Smooth muscle cell (in vitro differentiated cells): ENCODE measurements at regions not wholly inside any gene's neighbourhood (a gene's known extent, or its start where the extent isn't known, plus 50 kb on each side); places are given as distances from the start of the nearest gene placed in this dataset.
A peak's percentile ranks its signal among the peaks of the same experiment; 100 is the strongest.

Experiments used
- DNase-seq: peaks from one replicate; lab custom pipeline; 2025; ENCODE audit not compliant: unreplicated experiment; lab: John Stamatoyannopoulos, UW
- H2AFZ ChIP-seq: fragments of 200-600 bp; sonication (generic); 2 replicates; pipeline ENCODE4 v1.6.0; 2016; ENCODE audit warnings: antibody characterized with exemption, low read depth, mild to moderate bottlenecking
- H3F3A ChIP-seq: fragments of 200-600 bp; sonication (generic); 2 replicates; pipeline ENCODE4 v1.6.0; 2017; ENCODE audit warnings: antibody characterized with exemption, low read depth
- H3K27ac ChIP-seq: fragments of 200-600 bp; sonication (generic); 2 replicates; pipeline ENCODE4 v1.5.1; 2016; ENCODE audit warnings: low read depth, mild to moderate bottlenecking
- H3K27me3 ChIP-seq: fragments of 200-600 bp; sonication (generic); 2 replicates; pipeline ENCODE4 v1.6.1; 2016; ENCODE audit warnings: low read depth, mild to moderate bottlenecking
- H3K36me3 ChIP-seq: fragments of 200-600 bp; sonication (generic); 2 replicates; pipeline ENCODE4 v1.5.1; 2016; ENCODE audit warnings: low read depth
- H3K4me1 ChIP-seq: fragments of 200-600 bp; sonication (generic); 2 replicates; pipeline ENCODE4 v1.5.1; 2016; ENCODE audit warnings: low read depth
- H3K4me2 ChIP-seq: fragments of 200-600 bp; sonication (generic); 2 replicates; pipeline ENCODE4 v1.6.0; 2016; ENCODE audit warnings: mild to moderate bottlenecking
- H3K4me3 ChIP-seq: fragments of 200-600 bp; sonication (generic); 2 replicates; pipeline ENCODE4 v1.5.1; 2016; ENCODE audit warnings: mild to moderate bottlenecking
- H3K79me2 ChIP-seq: fragments of 200-600 bp; sonication (generic); 2 replicates; pipeline ENCODE4 v1.6.0; 2016; ENCODE audit warnings: low read depth, mild to moderate bottlenecking
- H3K9ac ChIP-seq: fragments of 200-600 bp; sonication (generic); 2 replicates; pipeline ENCODE4 v1.6.0; 2016; ENCODE audit warnings: low read depth
- H3K9me3 ChIP-seq: fragments of 200-600 bp; sonication (generic); replicated peaks from 2 replicates; pipeline ENCODE4 v1.5.1; 2016; ENCODE audit warnings: low read depth
- H4K20me1 ChIP-seq: fragments of 200-600 bp; sonication (generic); 2 replicates; pipeline ENCODE4 v1.6.0; 2016; ENCODE audit warnings: low read depth
- WGBS: methylation state at CpG from one replicate; pipeline ENCODE4 v1.1.7; 2016; ENCODE audit warnings: low lambda C conversion rate; 5-methylcytosine and 5-hydroxymethylcytosine counted together
- TF ChIP-seq, protein P1 (sequence below): fragments of 200-600 bp; sonication (generic); IDR thresholded peaks from 2 replicates; pipeline ENCODE4 v1.5.1; 2017; ENCODE audit warnings: borderline replicate concordance, mild to moderate bottlenecking, antibody characterized with exemption; ENCODE audit not compliant: insufficient read depth, poor library complexity, severe bottlenecking

DNA sequence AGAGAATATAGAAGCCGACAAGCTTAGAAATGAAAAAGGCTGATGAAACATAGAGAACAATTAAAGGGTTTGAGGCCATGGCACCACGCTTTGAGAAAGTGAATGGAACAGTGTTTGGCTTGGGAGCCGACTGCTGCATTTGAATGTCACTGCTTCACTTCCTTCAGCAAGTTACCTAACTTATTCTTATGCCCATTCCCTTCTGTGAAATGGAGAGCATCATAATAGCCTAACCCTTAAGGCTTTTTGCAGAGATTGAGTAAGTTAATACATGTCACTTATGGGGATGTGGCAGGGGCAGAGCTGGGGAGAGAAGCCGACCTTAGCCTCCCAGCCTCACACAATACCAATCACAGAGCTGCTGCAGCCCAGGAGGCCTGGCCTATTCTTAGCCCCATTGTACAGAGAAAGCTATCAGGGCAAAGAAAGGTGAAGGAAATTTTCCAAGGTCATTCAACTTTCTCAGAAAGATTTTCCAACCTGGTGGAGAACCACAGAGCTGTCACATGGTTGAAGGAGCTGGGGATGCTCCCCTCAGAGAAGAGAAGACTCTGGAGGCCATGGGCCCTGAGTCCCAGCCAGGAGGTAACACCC is 186.0 kb upstream of the GDF10 start:
- no peaks in the 10 kb centered on the region for H3F3A ChIP-seq
- H3K9ac ChIP-seq, result no peak overlapping the region
- H3K79me2 ChIP-seq, result no peaks in the 10 kb centered on the region
- 84% methylated on average over 4 of the region's 4 CpGs for WGBS
- no peak overlapping the region for H3K4me2 ChIP-seq
- TF ChIP-seq, protein P1, sequence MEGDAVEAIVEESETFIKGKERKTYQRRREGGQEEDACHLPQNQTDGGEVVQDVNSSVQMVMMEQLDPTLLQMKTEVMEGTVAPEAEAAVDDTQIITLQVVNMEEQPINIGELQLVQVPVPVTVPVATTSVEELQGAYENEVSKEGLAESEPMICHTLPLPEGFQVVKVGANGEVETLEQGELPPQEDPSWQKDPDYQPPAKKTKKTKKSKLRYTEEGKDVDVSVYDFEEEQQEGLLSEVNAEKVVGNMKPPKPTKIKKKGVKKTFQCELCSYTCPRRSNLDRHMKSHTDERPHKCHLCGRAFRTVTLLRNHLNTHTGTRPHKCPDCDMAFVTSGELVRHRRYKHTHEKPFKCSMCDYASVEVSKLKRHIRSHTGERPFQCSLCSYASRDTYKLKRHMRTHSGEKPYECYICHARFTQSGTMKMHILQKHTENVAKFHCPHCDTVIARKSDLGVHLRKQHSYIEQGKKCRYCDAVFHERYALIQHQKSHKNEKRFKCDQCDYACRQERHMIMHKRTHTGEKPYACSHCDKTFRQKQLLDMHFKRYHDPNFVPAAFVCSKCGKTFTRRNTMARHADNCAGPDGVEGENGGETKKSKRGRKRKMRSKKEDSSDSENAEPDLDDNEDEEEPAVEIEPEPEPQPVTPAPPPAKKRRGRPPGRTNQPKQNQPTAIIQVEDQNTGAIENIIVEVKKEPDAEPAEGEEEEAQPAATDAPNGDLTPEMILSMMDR, result no peak
- no peaks in the 10 kb centered on the region for H4K20me1 ChIP-seq
- no peak for DNase-seq
- no peaks in the 10 kb centered on the region for H3K9me3 ChIP-seq
- H3K4me1 ChIP-seq, result no peaks in the 10 kb centered on the region
- no peak overlapping the region for H3K4me3 ChIP-seq
- H3K27ac ChIP-seq, result no peak overlapping the region
- no peaks in the 10 kb centered on the region for H3K27me3 ChIP-seq
- H3K36me3 ChIP-seq, result no peaks in the 10 kb centered on the region
- H2AFZ ChIP-seq, result no peak overlapping the region

GRCh38 chr10:47114680-47115186 is 185.3 kb upstream of the GDF10 start:
- TF ChIP-seq, protein P1, result no peak
- Histone ChIP-seq H3K27me3 (no peaks in the 10 kb centered on the region), H3K9me3 (no peaks in the 10 kb centered on the region), H3F3A (no peaks in the 10 kb centered on the region), H3K27ac (no peak overlapping the region), H3K4me3 (no peak overlapping the region), H3K4me1 (no peaks in the 10 kb centered on the region), H3K4me2 (no peak overlapping the region), H2AFZ (no peak overlapping the region), H3K9ac (no peak overlapping the region), H4K20me1 (no peaks in the 10 kb centered on the region), H3K36me3 (no peaks in the 10 kb centered on the region), H3K79me2 (no peaks in the 10 kb centered on the region)
- no peak for DNase-seq
- 79% methylated on average over 6 of the region's 6 CpGs for WGBS

- TF ChIP-seq, protein P1, result no peak
- Histone ChIP-seq H3K9me3 (no peaks in the 10 kb centered on the region), H3K4me2 (no peak overlapping the region), H3K9ac (no peak overlapping the region), H3K4me3 (no peak overlapping the region), H2AFZ (no peak overlapping the region), H3K27ac (no peak overlapping the region), H4K20me1 (no peaks in the 10 kb centered on the region), H3K27me3 (no peaks in the 10 kb centered on the region), H3K36me3 (no peaks in the 10 kb centered on the region), H3F3A (no peaks in the 10 kb centered on the region), H3K4me1 (no peaks in the 10 kb centered on the region), H3K79me2 (no peaks in the 10 kb centered on the region)
- WGBS, result 84% methylated on average over 8 of the region's 8 CpGs
- DNase-seq, result no peak
Measured at GRCh38 chr10:47115322-47115721, 184.7 kb upstream of the GDF10 start.

GRCh38 chr10:47116445-47116844 is 183.6 kb upstream of the GDF10 start:
- TF ChIP-seq, protein P1, result no peak
- Histone ChIP-seq H3K79me2 (no peaks in the 10 kb centered on the region), H3K9me3 (no peaks in the 10 kb centered on the region), H3K4me2 (no peak overlapping the region), H2AFZ (peak overlapping the region; percentile 39), H3K4me3 (no peak overlapping the region), H3K9ac (no peak overlapping the region), H4K20me1 (no peaks in the 10 kb centered on the region), H3F3A (no peaks in the 10 kb centered on the region), H3K4me1 (no peaks in the 10 kb centered on the region), H3K36me3 (no peaks in the 10 kb centered on the region), H3K27me3 (no peaks in the 10 kb centered on the region), H3K27ac (no peak overlapping the region)
- whole genome bisulfite sequencing, result 79% methylated on average over 5 of the region's 5 CpGs
- no peak for DNase-seq
